KOPT-K1 (cell line): ENCODE measurements at regions not wholly inside any gene's neighbourhood (a gene's known extent, or its start where the extent isn't known, plus 50 kb on each side); places are given as distances from the start of the nearest gene placed in this dataset.
"Not testable (repeated sequence)": the region's sequence is repeated elsewhere in the genome, so short reads cannot be mapped to it uniquely, and the experiment has no call there.

Experiments used
- H3K27ac ChIP-seq: fragments of 200-600 bp; sonication (generic); 2 replicates; pipeline ENCODE4 v1.5.1; 2016; ENCODE audit warnings: antibody characterized with exemption, mild to moderate bottlenecking, low read depth, low read length; ENCODE audit not compliant: poor library complexity, severe bottlenecking
- H3K36me3 ChIP-seq: fragments of 200-600 bp; sonication (generic); 2 replicates; pipeline ENCODE4 v1.5.1; 2017; ENCODE audit warnings: antibody characterized with exemption, mild to moderate bottlenecking, low read length, moderate library complexity; ENCODE audit not compliant: insufficient read depth
- H3K9me3 ChIP-seq: fragments of 200-600 bp; sonication (generic); 2 replicates; pipeline ENCODE4 v1.5.1; 2017; ENCODE audit warnings: antibody characterized with exemption, low read length, mild to moderate bottlenecking; ENCODE audit not compliant: insufficient read depth, poor library complexity, severe bottlenecking

DNA sequence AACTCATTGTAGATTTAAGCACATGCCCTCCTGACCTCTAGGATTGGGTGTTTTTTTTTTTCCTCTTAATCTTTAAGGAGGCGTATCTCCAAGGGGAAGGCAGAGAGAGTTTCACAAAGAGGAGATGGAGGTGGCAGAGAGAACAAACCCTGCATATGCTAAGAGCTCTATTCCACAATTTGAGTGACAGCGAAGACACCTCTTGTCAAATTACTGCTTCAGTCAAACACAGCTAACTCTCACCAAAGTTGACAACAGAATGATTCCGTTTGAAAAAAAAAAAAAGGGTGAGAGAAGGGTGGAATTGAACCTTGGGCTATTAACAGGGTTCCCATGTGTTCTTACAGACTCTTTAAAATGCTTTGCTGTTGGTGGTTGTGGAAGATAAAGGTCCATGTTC is 112.6 kb downstream of the NXPE2 start:
- no peak overlapping the region for H3K27ac ChIP-seq
- H3K36me3 ChIP-seq: no peaks in the 10 kb centered on the region
- H3K9me3 ChIP-seq: no peaks in the 10 kb centered on the region

DNA sequence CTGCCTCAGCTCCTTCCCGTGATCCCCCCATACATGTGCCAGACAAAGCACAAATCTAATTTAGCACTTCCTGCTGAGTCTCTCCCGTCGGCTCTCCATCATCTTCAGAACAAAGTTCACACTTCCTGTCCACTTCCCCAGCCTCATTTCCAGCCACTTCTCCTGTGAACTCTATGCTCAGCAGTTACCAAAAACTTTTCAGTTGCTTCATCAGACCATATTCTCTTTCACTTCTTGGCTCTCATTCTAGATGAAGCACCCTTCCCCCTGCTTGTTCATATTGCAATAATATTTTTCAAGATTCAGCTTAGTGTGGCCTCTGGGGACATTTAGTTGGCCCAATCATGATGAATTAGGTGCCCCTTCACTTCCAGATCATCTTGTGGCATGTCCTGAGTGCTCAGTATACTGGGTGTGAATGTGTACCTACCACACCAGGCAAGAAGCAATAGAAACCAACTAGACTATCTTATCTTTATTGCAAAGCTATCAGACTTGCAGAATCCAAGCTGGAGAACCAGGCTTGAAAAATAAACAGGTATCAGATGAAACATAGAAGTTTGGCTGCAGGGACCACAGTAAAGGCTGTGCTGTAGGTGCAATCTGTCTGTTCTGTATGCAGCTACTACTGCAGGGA is 115.8 kb downstream of the NXPE2 start:
- H3K9me3 ChIP-seq: no peaks in the 10 kb centered on the region
- H3K27ac ChIP-seq: no peak overlapping the region
- no peaks in the 10 kb centered on the region for H3K36me3 ChIP-seq

DNA sequence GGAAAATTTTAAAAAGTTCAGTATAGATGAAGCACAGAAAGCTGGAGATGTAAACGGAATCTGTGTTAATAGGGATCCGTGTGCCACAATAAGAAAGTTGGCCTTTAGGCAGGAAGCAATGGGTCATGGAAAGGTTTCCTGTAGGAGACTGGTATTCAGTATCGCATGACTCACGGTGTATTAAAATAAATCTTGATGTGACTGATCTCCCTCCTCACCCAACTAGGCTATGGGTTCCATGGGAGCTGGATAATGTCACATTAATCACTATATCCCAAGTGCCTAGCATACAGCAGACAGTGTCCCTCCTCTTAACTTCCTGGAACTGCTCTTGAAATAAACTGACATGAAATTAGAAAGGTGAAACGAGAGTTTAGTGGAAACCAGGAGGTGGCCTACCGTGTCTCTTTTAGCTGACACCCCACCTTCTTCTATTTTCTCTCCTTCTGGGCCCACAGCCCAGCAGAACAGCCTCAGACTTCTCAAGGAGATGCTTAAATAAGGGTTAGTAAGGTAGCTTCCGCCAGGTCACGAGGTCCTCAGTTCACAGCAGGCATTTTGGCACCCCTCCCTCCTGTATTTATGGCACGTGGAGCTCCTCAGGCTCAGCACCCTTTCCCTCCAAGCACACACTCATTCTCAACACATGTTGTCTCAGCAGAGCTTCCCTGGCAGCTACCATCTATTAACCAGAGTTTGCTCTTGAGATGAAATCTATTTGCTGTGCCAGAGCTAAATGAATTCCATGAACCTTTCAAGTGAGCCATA is 118.8 kb downstream of the NXPE2 start:
- H3K27ac ChIP-seq: no peak overlapping the region
- H3K36me3 ChIP-seq: no peaks in the 10 kb centered on the region
- H3K9me3 ChIP-seq: no peaks in the 10 kb centered on the region

DNA sequence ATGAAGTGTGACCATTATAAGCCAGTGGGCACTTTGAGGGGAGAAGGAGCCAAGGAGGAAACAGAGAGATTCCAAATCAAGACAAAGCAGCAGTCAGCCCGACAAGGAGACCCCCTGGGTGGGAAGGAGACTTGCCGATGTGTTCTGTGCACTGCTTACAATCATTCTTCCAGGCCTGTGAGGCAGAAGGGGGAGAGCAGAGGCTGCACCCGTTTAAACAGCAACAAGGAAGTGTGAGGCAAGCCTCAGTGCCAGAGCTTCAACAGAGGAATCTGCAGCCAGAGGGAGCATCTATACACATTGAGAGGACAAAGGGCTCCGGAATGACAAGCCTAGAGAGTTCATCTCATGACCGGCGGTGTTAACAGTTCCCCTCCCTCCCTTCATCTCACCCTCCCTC is 121.1 kb downstream of the NXPE2 start:
- H3K36me3 ChIP-seq: no peaks in the 10 kb centered on the region
- H3K27ac ChIP-seq: no peak overlapping the region
- H3K9me3 ChIP-seq: no peaks in the 10 kb centered on the region

DNA sequence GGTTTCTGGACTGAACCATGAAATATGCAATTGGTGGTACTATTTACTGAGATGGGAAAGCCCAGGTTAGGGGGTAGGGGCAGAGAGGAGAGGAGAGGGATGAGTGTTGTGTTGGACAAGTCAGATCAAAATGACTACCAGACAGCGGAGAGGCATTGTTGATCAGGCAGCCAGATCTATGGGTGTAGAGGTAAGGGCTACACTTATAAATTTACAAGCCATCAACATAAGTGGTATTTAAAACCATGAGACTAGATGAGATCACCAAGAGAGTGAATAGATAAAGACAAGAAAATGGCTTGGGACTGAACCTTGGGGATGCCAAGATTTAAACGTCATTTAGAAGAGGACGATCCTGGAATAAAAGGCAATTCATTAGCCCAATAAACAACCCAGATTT is 123.4 kb downstream of the NXPE2 start:
- H3K36me3 ChIP-seq: no peaks in the 10 kb centered on the region
- no peaks in the 10 kb centered on the region for H3K9me3 ChIP-seq
- no peak overlapping the region for H3K27ac ChIP-seq

DNA sequence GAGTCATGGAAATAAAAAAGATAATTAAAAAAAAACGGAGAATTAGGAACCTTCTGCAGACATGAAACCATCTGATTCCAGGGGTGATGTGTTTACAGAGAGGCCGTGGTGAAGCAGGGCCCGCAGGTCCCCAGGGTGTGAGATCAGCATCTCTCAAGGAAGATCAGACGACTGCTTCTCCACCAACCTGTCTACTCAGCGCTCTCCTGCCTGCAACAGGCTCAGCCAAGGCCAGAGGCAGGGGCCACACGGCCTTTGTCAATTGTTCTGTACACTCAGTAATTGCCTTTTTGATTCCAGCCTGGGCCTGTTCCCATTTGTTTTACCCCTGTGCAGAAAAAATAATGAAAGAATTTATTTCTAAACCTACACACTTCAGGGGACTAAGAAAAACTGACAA is 124.6 kb downstream of the NXPE2 start:
- no peak overlapping the region for H3K27ac ChIP-seq
- H3K9me3 ChIP-seq: no peaks in the 10 kb centered on the region
- no peaks in the 10 kb centered on the region for H3K36me3 ChIP-seq

DNA sequence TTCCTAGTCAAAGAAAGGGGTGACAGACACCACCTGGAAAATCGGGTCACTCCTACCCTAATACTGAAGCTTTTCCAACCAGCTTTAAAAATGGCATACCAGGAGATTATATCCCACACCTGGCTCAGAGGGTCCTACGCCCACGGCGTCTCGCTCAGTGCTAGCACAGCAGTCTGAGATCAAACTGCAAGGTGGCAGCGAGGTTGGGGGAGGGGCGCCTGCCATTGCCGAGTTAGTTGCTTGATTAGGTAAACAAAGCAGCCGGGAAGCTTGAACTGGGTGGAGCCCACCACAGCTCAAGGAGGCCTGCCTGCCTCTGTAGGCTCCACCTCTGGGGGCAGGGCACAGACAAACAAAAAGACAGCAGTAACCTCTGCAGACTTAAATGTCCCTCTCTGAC is 127.1 kb downstream of the NXPE2 start:
- not testable (repeated sequence) for H3K36me3 ChIP-seq, H3K9me3 ChIP-seq, H3K27ac ChIP-seq

DNA sequence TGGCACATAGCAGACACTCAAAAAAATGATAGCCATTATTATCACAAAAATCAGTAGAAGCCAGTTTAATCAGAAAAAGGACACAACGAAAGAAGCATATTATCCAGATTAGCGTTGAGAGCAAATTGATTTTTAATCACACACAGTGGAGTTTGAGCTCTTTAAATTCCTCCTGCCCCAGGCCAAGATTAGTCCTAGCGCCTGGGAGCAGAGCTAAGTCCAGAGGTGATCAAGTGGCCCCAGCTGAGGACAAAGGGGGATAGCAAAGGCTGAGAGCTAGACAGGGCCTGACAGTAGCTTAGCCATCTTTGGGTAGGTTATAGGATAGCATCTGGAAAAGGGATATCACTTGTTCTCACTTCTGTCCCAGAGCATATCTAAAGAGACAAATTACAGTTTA is 133.6 kb downstream of the NXPE2 start:
- Histone ChIP-seq H3K27ac (no peak overlapping the region), H3K36me3 (no peaks in the 10 kb centered on the region), H3K9me3 (no peaks in the 10 kb centered on the region)

DNA sequence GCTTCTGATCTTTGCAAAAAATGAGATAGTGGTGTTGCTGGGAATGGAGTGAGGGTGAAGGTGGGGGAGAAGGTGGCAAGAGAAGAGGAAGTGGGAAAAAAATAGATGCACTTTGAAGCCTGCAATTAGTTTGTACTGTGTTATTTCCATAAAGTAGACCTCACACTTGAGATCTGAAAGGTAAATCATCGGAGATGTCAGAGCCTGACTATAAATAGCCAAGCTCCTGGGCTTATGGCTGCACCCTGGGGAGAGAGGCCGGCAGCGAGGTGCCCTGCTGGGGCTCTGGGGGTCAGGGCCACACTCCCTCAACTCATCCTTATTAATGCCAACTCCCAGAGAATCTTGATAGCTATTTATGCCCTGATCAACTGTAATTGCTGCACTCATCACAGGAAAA is 134.4 kb downstream of the NXPE2 start:
- no peak overlapping the region for H3K27ac ChIP-seq
- no peaks in the 10 kb centered on the region for H3K9me3 ChIP-seq
- H3K36me3 ChIP-seq: no peaks in the 10 kb centered on the region

DNA sequence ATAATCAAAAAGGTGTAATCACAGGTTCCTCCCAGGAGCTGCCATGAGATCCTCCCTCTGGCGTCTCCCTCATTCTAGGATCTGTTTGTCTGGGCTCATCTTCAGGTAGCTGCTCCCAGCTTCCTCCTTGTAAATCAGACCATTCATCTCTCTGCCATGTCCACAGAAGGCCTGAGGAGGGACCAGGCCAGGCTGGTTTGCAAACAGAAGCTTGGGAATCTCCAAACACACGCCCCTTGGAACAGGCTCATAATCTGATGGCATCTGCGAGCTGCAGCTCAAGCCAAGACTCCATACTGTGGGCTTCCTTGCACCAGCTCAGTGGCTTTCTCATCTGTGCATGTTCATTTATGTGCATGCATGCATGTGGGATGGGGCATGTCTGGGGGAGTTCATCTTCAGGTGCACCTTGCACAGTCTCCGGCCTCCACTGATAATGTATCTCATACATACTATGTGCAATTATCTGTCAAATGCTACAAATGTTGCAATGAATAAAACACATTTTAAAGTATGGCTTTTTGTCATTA is 134.9 kb downstream of the NXPE2 start:
- no peak overlapping the region for H3K27ac ChIP-seq
- no peaks in the 10 kb centered on the region for H3K9me3 ChIP-seq
- H3K36me3 ChIP-seq: no peaks in the 10 kb centered on the region

DNA sequence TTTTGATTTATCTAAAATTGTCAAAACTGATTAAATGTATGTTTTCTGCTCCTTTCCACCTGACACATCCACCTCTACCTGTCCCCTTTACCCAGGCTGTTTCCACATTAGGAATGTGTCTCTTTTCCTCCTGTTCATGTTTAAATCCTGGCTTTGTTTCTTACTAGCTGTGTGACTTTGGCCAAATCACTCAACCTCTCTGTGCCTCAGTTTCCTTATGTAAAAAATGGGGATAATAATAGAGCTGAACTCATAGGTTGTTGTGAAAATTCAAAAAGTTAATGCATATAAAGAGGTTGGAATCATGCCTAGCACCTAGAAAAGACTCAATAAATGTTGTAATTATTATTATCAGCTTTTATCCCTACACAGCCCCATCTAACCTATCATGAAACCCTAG is 136.8 kb downstream of the NXPE2 start:
- Histone ChIP-seq H3K27ac (no peak overlapping the region), H3K9me3 (no peaks in the 10 kb centered on the region), H3K36me3 (no peaks in the 10 kb centered on the region)

DNA sequence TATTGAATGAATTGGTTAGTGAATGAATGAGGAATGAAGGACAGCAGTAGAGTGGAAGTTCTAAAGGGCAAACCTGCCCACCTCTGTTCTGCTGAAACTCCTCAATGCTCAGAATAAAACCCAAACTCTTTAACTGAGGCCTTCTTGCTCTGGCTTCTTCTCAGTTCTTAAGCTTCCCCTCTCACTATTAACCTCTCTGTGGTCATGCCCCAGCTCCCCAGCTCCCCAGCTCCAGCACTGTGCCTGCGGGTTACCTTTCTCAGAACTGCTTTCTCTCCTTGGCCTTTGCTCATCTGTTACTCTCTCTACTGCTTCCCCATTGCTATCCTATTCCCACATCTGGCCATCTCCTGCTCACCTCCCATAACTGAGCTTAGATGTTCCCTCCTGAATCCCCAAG is 137.4 kb downstream of the NXPE2 start:
- Histone ChIP-seq H3K27ac (no peak overlapping the region), H3K36me3 (no peaks in the 10 kb centered on the region), H3K9me3 (no peaks in the 10 kb centered on the region)

DNA sequence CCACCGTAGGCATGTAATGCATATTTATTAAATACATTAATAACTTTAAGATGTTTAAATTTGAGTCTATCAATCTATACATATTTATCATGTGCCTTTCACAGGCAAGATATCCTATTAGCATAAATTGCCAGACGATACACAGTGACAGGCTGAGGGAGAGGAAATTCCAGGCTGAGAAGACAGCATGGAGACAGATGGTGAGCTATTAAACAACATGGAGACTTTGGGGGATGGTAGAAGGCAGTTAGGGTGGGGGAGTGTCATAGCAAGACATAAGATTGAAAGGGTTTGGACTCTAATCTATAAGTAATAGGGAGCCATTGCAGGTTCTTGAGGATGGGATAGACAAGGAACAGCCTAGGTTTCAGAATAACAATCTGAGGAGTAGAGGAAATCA is 138.5 kb downstream of the NXPE2 start:
- no peaks in the 10 kb centered on the region for H3K9me3 ChIP-seq
- H3K36me3 ChIP-seq: no peaks in the 10 kb centered on the region
- no peak overlapping the region for H3K27ac ChIP-seq

DNA sequence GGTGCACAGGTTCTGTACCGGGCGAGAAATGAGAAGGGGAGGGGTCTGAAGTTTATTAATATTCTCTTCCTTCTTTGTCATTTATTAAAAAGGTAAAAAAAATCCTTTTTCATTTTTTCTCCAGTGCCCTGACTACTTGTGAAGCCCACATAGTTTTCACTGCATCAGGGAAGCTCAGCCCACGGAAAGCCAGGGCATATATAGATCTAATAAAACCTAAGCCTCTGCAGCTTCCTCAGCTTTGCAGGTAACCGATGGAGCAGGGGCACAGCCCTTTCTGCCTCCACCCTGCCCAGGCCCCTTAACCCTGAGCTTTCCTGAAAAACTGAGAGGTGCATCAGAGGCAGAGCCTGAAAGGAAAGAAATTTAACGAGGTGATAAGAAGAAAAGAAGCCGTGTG is 140.1 kb downstream of the NXPE2 start:
- H3K36me3 ChIP-seq: no peaks in the 10 kb centered on the region
- no peak overlapping the region for H3K27ac ChIP-seq
- no peaks in the 10 kb centered on the region for H3K9me3 ChIP-seq

DNA sequence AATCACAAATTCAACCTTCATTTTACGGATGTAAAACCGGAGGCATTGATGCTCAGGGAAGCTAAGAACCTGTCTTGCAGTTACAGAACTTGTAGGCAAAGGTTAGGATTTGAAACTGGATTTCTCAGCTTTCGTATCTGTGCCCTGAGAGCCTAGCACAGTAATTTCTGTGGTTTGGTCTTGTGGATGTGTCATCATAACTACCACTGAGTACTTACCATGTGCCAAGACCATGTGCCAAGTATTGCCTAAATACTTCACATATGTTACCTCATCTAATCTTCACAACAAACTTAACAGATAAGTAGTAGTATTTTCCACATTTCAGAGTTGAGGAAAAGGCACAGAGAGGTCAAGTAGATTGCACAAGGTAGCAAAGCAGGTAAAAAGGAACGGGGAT is 140.7 kb downstream of the NXPE2 start:
- no peaks in the 10 kb centered on the region for H3K9me3 ChIP-seq
- no peaks in the 10 kb centered on the region for H3K36me3 ChIP-seq
- no peak overlapping the region for H3K27ac ChIP-seq

DNA sequence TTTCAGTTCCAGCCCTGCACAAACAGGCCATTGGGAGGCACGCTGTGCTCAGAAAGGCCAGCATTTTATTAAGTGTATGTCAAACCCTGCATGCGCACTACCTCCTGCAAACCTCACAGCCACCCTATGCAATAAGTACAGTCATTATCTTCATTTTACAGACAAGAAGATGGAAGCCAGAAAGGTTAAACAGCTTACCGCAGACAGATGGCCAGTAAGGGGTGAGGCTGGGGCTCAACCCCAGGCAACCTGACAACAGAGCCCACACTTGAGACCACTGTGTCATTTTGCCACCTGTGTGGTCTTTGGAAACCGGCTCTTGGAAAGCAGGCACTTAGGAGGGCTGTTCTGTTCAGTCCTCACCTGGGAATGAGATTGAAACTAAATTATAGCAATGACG is 142.3 kb downstream of the NXPE2 start:
- Histone ChIP-seq H3K36me3 (no peaks in the 10 kb centered on the region), H3K9me3 (no peaks in the 10 kb centered on the region), H3K27ac (no peak overlapping the region)
